GM03348 (cell line): ENCODE measurements at regions not wholly inside any gene's neighbourhood (a gene's known extent, or its start where the extent isn't known, plus 50 kb on each side); places are given as distances from the start of the nearest gene placed in this dataset.

ENCODE experiments used
- DNase-seq: peaks from one replicate; pipeline ENCODE4 v3.0.0; 2012; ENCODE audit warnings: low spot score

- no peak for DNase-seq
Measured at GRCh38 chr7:51660516-51660915, 343.9 kb upstream of the COBL start.

GRCh38 chr7:51658684-51659083, 342.1 kb upstream of the COBL start:
- no peak for DNase-seq

GRCh38 chr7:51647931-51648351, 331.3 kb upstream of the COBL start:
- no peak for DNase-seq

GRCh38 chr7:51647486-51647885, 330.9 kb upstream of the COBL start:
- DNase-seq, result no peak

- DNase-seq, result no peak
Measured at GRCh38 chr7:51645702-51646298, 329.2 kb upstream of the COBL start.

- DNase-seq, result no peak
Measured at GRCh38 chr7:51645255-51645654, 328.6 kb upstream of the COBL start.

GRCh38 chr7:51644216-51644615, 327.6 kb upstream of the COBL start:
- DNase-seq, result no peak

GRCh38 chr7:51640841-51641240, 324.2 kb upstream of the COBL start:
- DNase-seq, result no peak

- DNase-seq, result no peak
Measured at GRCh38 chr7:51639661-51640334, 323.2 kb upstream of the COBL start.

GRCh38 chr7:51636503-51636902, 319.9 kb upstream of the COBL start:
- no peak for DNase-seq

GRCh38 chr7:51635775-51636174, 319.2 kb upstream of the COBL start:
- DNase-seq, result no peak

- DNase-seq, result no peak
Measured at GRCh38 chr7:51634538-51634937, 317.9 kb upstream of the COBL start.

GRCh38 chr7:51634025-51634424, 317.4 kb upstream of the COBL start:
- DNase-seq, result no peak

GRCh38 chr7:51633596-51633995, 317.0 kb upstream of the COBL start:
- no peak for DNase-seq

- DNase-seq, result no peak
Measured at GRCh38 chr7:51633006-51633405, 316.4 kb upstream of the COBL start.

GRCh38 chr7:51630933-51631332, 314.3 kb upstream of the COBL start:
- no peak for DNase-seq

- DNase-seq, result no peak
Measured at GRCh38 chr7:51629206-51629605, 312.6 kb upstream of the COBL start.

GRCh38 chr7:51621956-51622355, 305.3 kb upstream of the COBL start:
- no peak for DNase-seq

- DNase-seq, result no peak
Measured at GRCh38 chr7:51620706-51621105, 304.1 kb upstream of the COBL start.

- no peak for DNase-seq
Measured at GRCh38 chr7:51619880-51620279, 303.3 kb upstream of the COBL start.

GRCh38 chr7:51617686-51618085, 301.1 kb upstream of the COBL start:
- no peak for DNase-seq

- DNase-seq, result no peak
Measured at GRCh38 chr7:51613911-51614357, 297.3 kb upstream of the COBL start.

- no peak for DNase-seq
Measured at GRCh38 chr7:51611937-51612336, 295.3 kb upstream of the COBL start.

GRCh38 chr7:51607447-51607846, 290.8 kb upstream of the COBL start:
- no peak for DNase-seq
